OCI-LY7 (cell line): ENCODE measurements at regions not wholly inside any gene's neighbourhood (a gene's known extent, or its start where the extent isn't known, plus 50 kb on each side); places are given as distances from the start of the nearest gene placed in this dataset.

Experiments used
- BruUV-seq: library from RNA; stranded (reverse); fragments of 400-500 nt; replicated peaks from 2 replicates; lab custom pipeline; 2021; lab: Mats Ljungman, UMichigan
- CTCF ChIA-PET: fragments of 300-600 bp; sonication (Branson Sonifier 250); formaldehyde crosslinking; loops from one replicate; lab custom pipeline; 2022; ENCODE audit warnings: antibody characterized with exemption; ENCODE audit not compliant: unreplicated experiment; lab: Charles Lee
- POLR2A ChIA-PET: fragments of 300-600 bp; sonication (Branson Sonifier 250); formaldehyde crosslinking; loops from one replicate; lab custom pipeline; 2022; ENCODE audit warnings: antibody characterized with exemption; lab: Charles Lee
- DNase-seq: peaks from one replicate; pipeline ENCODE4 v3.0.0-alpha.2; 2015; ENCODE audit warnings: low spot score
- H2AFZ ChIP-seq: fragments of 200-600 bp; sonication (generic), shearing (Covaris generic); 2 replicates; pipeline ENCODE4 v1.6.1; 2014; ENCODE audit warnings: mild to moderate bottlenecking, antibody characterized with exemption, low read length, moderate library complexity
- H3K27ac ChIP-seq: fragments of 200-600 bp; sonication (generic); 2 replicates; pipeline ENCODE4 v1.5.1; 2014; ENCODE audit warnings: mixed run types, low read depth, mild to moderate bottlenecking, moderate library complexity, low read length, inconsistent platforms; ENCODE audit not compliant: poor library complexity, severe bottlenecking
- H3K36me3 ChIP-seq: fragments of 200-600 bp; sonication (generic); 2 replicates; pipeline ENCODE4 v1.6.1; 2014; ENCODE audit warnings: mild to moderate bottlenecking, antibody characterized with exemption, low read length, moderate library complexity, mixed read lengths; ENCODE audit not compliant: insufficient read depth
- H3K4me1 ChIP-seq: fragments of 200-600 bp; sonication (generic); 2 replicates; pipeline ENCODE4 v1.5.1; 2014; ENCODE audit warnings: mild to moderate bottlenecking, low read length; ENCODE audit not compliant: insufficient read depth, poor library complexity, severe bottlenecking
- H3K4me2 ChIP-seq: fragments of 200-600 bp; sonication (generic); 2 replicates; pipeline ENCODE4 v1.6.1; 2014; ENCODE audit warnings: mild to moderate bottlenecking, low read length
- H3K4me3 ChIP-seq: fragments of 200-600 bp; sonication (generic); 2 replicates; pipeline ENCODE4 v1.5.1; 2014; ENCODE audit warnings: mild to moderate bottlenecking, low read depth, low read length; ENCODE audit not compliant: poor library complexity, severe bottlenecking
- H3K79me2 ChIP-seq: fragments of 200-600 bp; sonication (generic); 2 replicates; pipeline ENCODE4 v1.6.1; 2016; ENCODE audit warnings: low read depth, mild to moderate bottlenecking, low read length, moderate library complexity, mixed read lengths; ENCODE audit not compliant: insufficient read depth
- H3K9me2 ChIP-seq: fragments of 200-600 bp; sonication (generic); 2 replicates; pipeline ENCODE4 v1.6.1; 2016; ENCODE audit warnings: mild to moderate bottlenecking, low read length, mixed read lengths; ENCODE audit not compliant: insufficient read depth
- H3K9me3 ChIP-seq: fragments of 200-600 bp; sonication (generic); 2 replicates; pipeline ENCODE4 v1.6.1; 2014; ENCODE audit warnings: mild to moderate bottlenecking, mixed run types, low read length, mixed read lengths
- H4K20me1 ChIP-seq: fragments of 200-600 bp; sonication (generic); 2 replicates; pipeline ENCODE4 v1.6.1; 2014; ENCODE audit warnings: mild to moderate bottlenecking, antibody characterized with exemption, low read length, moderate library complexity, mixed read lengths; ENCODE audit not compliant: insufficient read depth
- CTCF ChIP-seq: fragments of 200-600 bp; sonication (generic); conservative IDR thresholded peaks from 2 replicates; pipeline ENCODE4 v1.5.1; 2014; ENCODE audit warnings: mild to moderate bottlenecking, antibody characterized with exemption, low read length, moderate library complexity, mixed read lengths
- EZH2phosphoT487 ChIP-seq: fragments of 200-600 bp; sonication (generic); IDR thresholded peaks from 2 replicates; pipeline ENCODE4 v1.6.1; 2018; ENCODE audit warnings: low read depth, borderline replicate concordance, mild to moderate bottlenecking, mixed run types, antibody characterized with exemption, low read length, moderate library complexity, mixed read lengths
- intact Hi-C: fragments of 100-400 bp; cut with micrococcal nuclease; formaldehyde crosslinking; loops from one replicate; pipeline ENCODE4 v1.10.0; 2022; ENCODE audit not compliant: unreplicated experiment

DNA sequence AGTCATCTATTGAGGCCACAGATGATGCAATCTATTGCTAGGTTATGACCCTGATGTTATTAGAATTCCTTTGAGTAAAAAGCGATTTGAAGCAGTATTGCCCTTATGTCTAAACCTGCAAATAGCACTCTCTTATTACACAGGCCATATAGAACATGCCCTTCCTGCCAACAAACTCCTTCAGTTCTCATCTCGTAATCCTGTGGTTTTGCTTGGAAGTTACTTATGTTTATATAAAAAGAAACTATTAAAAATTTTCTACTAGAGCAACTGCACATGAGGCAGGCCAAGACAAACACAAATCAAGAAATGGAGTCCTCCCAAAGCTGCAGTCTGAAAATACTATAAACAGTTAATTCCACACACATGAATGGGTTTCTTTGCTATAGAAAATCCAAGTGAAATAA is 1200.2 kb downstream of the LRFN5 start:
- Histone ChIP-seq H3K4me1 (no peaks in the 10 kb centered on the region), H3K9me3 (no peaks in the 10 kb centered on the region), H3K9me2 (no peaks in the 10 kb centered on the region), H2AFZ (no peak overlapping the region), H3K36me3 (no peaks in the 10 kb centered on the region), H3K4me2 (no peak overlapping the region), H3K27ac (no peak overlapping the region), H3K4me3 (no peak overlapping the region), H3K79me2 (no peaks in the 10 kb centered on the region), H4K20me1 (no peaks in the 10 kb centered on the region)
- CTCF ChIA-PET, result no interaction called here
- POLR2A ChIA-PET, result interaction anchor here (0.6 kb wide), 1 partner anchor 533 kb away, joined by 7 read pairs; no protein-coding TSS in a partner anchor
- intact Hi-C loops, result no loop called here
- TF ChIP-seq EZH2phosphoT487 (no peak), CTCF (no peak)
- no peak for DNase-seq
- no TSS peak for BruUV-seq

- Histone ChIP-seq H3K36me3 (no peaks in the 10 kb centered on the region), H3K4me2 (no peak overlapping the region), H4K20me1 (no peaks in the 10 kb centered on the region), H2AFZ (no peak overlapping the region), H3K79me2 (no peaks in the 10 kb centered on the region), H3K27ac (no peak overlapping the region), H3K9me2 (no peaks in the 10 kb centered on the region), H3K4me3 (no peak overlapping the region), H3K4me1 (no peaks in the 10 kb centered on the region), H3K9me3 (no peaks in the 10 kb centered on the region)
- POLR2A ChIA-PET, result no interaction called here
- TF ChIP-seq EZH2phosphoT487 (no peak), CTCF (no peak)
- no peak for DNase-seq
- CTCF ChIA-PET, result no interaction called here
- BruUV-seq, result no TSS peak
- intact Hi-C loops, result no loop called here
These were observed 1197.5 kb downstream of the LRFN5 start for GRCh38 chr14:42804141-42804540.

DNA sequence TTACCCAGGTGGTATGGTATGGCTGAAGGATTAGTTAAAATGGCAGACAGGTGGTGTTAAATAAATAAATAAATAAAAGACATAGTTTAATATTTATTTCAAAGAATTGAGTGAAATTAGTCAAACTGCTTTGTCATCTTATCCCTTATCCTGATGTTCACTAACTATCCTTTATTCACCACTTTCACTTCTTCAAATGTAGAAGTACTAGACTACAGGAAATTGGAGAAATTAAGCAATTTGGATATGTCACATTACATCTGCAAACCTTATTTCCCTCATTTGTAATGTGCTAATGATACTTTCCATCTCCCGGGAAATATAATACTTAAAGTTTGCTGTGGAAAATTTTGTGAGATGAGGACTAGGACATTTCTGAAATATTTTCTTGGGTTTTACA is 1195.7 kb downstream of the LRFN5 start:
- Histone ChIP-seq H3K9me3 (no peaks in the 10 kb centered on the region), H3K79me2 (no peaks in the 10 kb centered on the region), H3K9me2 (no peaks in the 10 kb centered on the region), H2AFZ (no peak overlapping the region), H3K36me3 (no peaks in the 10 kb centered on the region), H3K4me1 (no peaks in the 10 kb centered on the region), H3K4me2 (no peak overlapping the region), H3K4me3 (no peak overlapping the region), H3K27ac (no peak overlapping the region), H4K20me1 (no peaks in the 10 kb centered on the region)
- no TSS peak for BruUV-seq
- CTCF ChIA-PET, result no interaction called here
- TF ChIP-seq CTCF, result no peak
- TF ChIP-seq EZH2phosphoT487, result no peak
- DNase-seq, result no peak
- POLR2A ChIA-PET, result no interaction called here
- intact Hi-C loops, result no loop called here
